ENCODE measurements at regions not wholly inside any gene's neighbourhood (a gene's known extent, or its start where the extent isn't known, plus 50 kb on each side); places are given as distances from the start of the nearest gene placed in this dataset.
"Not testable (repeated sequence)": the region's sequence is repeated elsewhere in the genome, so short reads cannot be mapped to it uniquely, and the experiment has no call there.

- no peaks in the 10 kb centered on the region for H3K27me3 ChIP-seq (ENCODE audit: control insufficient read depth, insufficient read depth, low read length)
- no peak overlapping the region for H3K9ac ChIP-seq (ENCODE audit: low read length)
- H3K4me1 ChIP-seq (ENCODE audit: control insufficient read depth, low read depth, low read length): no peaks in the 10 kb centered on the region
- no peaks in the 10 kb centered on the region for H3K36me3 ChIP-seq (ENCODE audit: control insufficient read depth, low read depth, low read length)
- H3K9me3 ChIP-seq (ENCODE audit: control insufficient read depth, low read depth, low read length): no peaks in the 10 kb centered on the region
- H3K27ac ChIP-seq (ENCODE audit: low read length): no peak overlapping the region
- H3K4me3 ChIP-seq (ENCODE audit: low read length): no peak overlapping the region
Measured at GRCh38 chr16:8047736-8048135, 542.6 kb downstream of the TMEM114 start.

GRCh38 chr16:8044796-8045195 lies 545.5 kb downstream of the TMEM114 start:
- H3K36me3 ChIP-seq (ENCODE audit: control insufficient read depth, low read depth, low read length): no peaks in the 10 kb centered on the region
- no peak overlapping the region for H3K27ac ChIP-seq (ENCODE audit: low read length)
- H3K4me1 ChIP-seq (ENCODE audit: control insufficient read depth, low read depth, low read length): no peaks in the 10 kb centered on the region
- H3K9ac ChIP-seq (ENCODE audit: low read length): no peak overlapping the region
- no peaks in the 10 kb centered on the region for H3K27me3 ChIP-seq (ENCODE audit: control insufficient read depth, insufficient read depth, low read length)
- H3K4me3 ChIP-seq (ENCODE audit: low read length): no peak overlapping the region
- H3K9me3 ChIP-seq (ENCODE audit: control insufficient read depth, low read depth, low read length): no peaks in the 10 kb centered on the region

GRCh38 chr16:8032406-8032805 lies 557.9 kb downstream of the TMEM114 start:
- Histone ChIP-seq H3K9ac (ENCODE audit: low read length) (no peak overlapping the region), H3K4me1 (ENCODE audit: control insufficient read depth, low read depth, low read length) (no peaks in the 10 kb centered on the region), H3K9me3 (ENCODE audit: control insufficient read depth, low read depth, low read length) (no peaks in the 10 kb centered on the region), H3K36me3 (ENCODE audit: control insufficient read depth, low read depth, low read length) (no peaks in the 10 kb centered on the region), H3K4me3 (ENCODE audit: low read length) (no peak overlapping the region), H3K27ac (ENCODE audit: low read length) (no peak overlapping the region), H3K27me3 (ENCODE audit: control insufficient read depth, insufficient read depth, low read length) (no peaks in the 10 kb centered on the region)

DNA sequence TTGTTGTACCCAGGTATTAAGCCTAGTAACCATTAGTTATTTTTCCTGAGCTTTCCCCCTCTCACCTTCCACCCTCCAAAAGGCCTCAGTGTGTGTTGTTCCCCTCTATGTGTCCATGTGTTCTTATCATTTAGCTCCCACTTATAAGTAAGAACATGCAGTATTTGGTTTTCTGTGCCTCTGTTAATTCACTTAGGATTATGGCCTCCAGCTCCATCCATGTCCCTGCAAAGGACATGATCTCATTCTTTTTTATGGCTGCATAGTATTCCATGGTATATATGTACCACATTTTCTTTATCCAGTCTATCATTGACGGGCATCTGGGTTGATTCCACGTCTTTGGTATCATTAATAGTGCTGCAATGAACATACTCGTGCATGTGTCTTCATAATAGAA lies 560.3 kb downstream of the TMEM114 start:
- not testable (repeated sequence) for H3K27ac ChIP-seq (ENCODE audit: low read length); H3K4me1 ChIP-seq (ENCODE audit: control insufficient read depth, low read depth, low read length); H3K4me3 ChIP-seq (ENCODE audit: low read length); H3K36me3 ChIP-seq (ENCODE audit: control insufficient read depth, low read depth, low read length); H3K27me3 ChIP-seq (ENCODE audit: control insufficient read depth, insufficient read depth, low read length); H3K9ac ChIP-seq (ENCODE audit: low read length); H3K9me3 ChIP-seq (ENCODE audit: control insufficient read depth, low read depth, low read length)

GRCh38 chr16:8026450-8026849 lies 563.9 kb downstream of the TMEM114 start:
- H3K9me3 ChIP-seq (ENCODE audit: control insufficient read depth, low read depth, low read length): no peaks in the 10 kb centered on the region
- no peak overlapping the region for H3K27ac ChIP-seq (ENCODE audit: low read length)
- H3K4me1 ChIP-seq (ENCODE audit: control insufficient read depth, low read depth, low read length): no peaks in the 10 kb centered on the region
- no peaks in the 10 kb centered on the region for H3K36me3 ChIP-seq (ENCODE audit: control insufficient read depth, low read depth, low read length)
- no peak overlapping the region for H3K4me3 ChIP-seq (ENCODE audit: low read length)
- no peak overlapping the region for H3K9ac ChIP-seq (ENCODE audit: low read length)
- no peaks in the 10 kb centered on the region for H3K27me3 ChIP-seq (ENCODE audit: control insufficient read depth, insufficient read depth, low read length)

DNA sequence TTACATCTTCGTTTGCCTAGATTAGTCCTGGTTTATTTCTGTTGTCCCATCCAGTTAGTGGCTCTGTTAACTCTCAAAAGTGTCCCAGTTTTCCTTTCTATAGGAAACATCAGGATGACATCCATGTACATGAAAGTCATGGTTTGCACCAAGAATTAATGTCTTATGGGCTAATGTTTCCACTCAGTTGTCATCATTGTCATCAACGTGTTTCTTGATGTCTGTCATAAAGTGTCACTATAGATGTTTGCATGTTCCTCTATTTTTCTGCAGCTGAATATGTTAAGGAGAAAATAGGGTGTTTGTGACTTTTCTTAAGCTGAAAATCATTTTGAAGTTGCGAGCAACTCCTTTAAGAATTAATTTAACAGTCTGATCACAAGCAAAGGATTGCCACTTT lies 567.0 kb downstream of the TMEM114 start:
- no peak overlapping the region for H3K4me3 ChIP-seq (ENCODE audit: low read length)
- no peaks in the 10 kb centered on the region for H3K9me3 ChIP-seq (ENCODE audit: control insufficient read depth, low read depth, low read length)
- H3K4me1 ChIP-seq (ENCODE audit: control insufficient read depth, low read depth, low read length): no peaks in the 10 kb centered on the region
- no peaks in the 10 kb centered on the region for H3K36me3 ChIP-seq (ENCODE audit: control insufficient read depth, low read depth, low read length)
- no peak overlapping the region for H3K27ac ChIP-seq (ENCODE audit: low read length)
- H3K9ac ChIP-seq (ENCODE audit: low read length): no peak overlapping the region
- H3K27me3 ChIP-seq (ENCODE audit: control insufficient read depth, insufficient read depth, low read length): no peaks in the 10 kb centered on the region

DNA sequence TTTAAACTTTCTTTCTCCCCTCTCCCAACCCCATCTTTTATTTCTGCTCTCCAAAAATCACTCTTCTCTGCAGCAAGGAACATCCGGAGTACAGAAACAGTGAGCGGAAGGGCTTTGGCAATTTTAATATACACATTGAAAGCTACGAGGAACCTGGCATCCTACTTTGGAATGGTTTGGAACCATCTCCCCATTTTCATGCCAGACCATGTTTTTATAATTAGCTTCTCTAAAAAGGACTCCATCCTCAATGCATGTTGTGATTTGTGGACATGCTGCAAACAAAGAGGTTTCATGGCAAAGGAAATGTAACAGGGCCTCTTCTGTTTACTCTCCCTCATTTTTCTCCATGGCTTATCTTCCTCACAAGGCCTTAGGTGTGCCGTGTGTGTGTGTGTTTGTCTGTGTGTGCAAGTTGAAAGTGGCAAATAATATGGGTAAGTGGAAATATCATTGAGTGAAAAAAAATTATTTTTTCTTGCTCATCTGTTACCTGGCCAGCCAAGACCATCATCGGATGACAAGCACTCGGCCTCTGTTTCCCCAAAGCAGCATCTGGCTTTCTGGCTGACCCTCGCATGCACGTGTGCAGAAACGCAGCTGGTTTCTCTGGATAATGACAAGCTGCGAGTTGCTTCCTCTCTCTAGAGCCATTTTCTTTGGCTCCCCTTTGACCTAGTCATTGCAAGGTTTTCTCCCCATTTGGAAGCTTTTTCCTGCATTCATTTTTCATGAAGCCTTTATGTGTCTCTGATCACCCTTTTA lies 585.0 kb downstream of the TMEM114 start:
- Histone ChIP-seq H3K4me3 (ENCODE audit: low read length) (no peak overlapping the region), H3K9ac (ENCODE audit: low read length) (no peak overlapping the region), H3K9me3 (ENCODE audit: control insufficient read depth, low read depth, low read length) (no peaks in the 10 kb centered on the region), H3K27ac (ENCODE audit: low read length) (no peak overlapping the region), H3K27me3 (ENCODE audit: control insufficient read depth, insufficient read depth, low read length) (no peaks in the 10 kb centered on the region), H3K36me3 (ENCODE audit: control insufficient read depth, low read depth, low read length) (no peaks in the 10 kb centered on the region), H3K4me1 (ENCODE audit: control insufficient read depth, low read depth, low read length) (no peaks in the 10 kb centered on the region)

DNA sequence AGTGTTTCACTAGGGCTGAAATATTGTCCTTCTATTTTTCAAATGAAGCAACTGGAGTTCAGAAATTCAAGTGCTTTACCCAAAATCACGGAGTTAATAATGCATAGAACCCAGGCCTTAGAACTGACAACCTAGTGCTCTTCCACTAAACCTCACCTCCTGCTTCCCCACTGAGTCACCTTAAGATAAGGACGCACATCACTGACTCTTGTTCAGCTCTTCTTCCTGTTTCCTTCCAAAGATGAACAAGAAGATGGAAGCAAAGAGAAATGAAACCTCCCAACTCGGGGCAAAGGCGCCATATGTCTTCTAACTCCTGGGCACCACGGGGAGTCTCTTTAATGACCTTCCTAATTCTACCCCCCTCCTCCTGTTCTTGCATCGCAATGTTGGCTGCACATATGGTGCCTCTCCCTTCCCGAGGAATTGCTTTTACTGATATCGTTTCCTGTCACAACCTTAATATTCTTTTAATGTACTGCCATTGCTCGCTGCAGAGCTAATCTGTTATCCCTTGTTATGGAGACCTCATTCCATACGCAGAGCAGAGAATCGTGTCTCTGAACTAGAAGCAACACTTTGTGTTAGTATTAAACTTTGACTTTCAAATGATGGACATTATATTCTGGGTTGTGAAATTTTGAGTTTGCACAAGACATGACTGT lies 591.4 kb downstream of the TMEM114 start:
- Histone ChIP-seq H3K4me1 (ENCODE audit: control insufficient read depth, low read depth, low read length) (no peaks in the 10 kb centered on the region), H3K9ac (ENCODE audit: low read length) (no peak overlapping the region), H3K27ac (ENCODE audit: low read length) (no peak overlapping the region), H3K9me3 (ENCODE audit: control insufficient read depth, low read depth, low read length) (no peaks in the 10 kb centered on the region), H3K4me3 (ENCODE audit: low read length) (no peak overlapping the region), H3K27me3 (ENCODE audit: control insufficient read depth, insufficient read depth, low read length) (no peaks in the 10 kb centered on the region), H3K36me3 (ENCODE audit: control insufficient read depth, low read depth, low read length) (no peaks in the 10 kb centered on the region)

DNA sequence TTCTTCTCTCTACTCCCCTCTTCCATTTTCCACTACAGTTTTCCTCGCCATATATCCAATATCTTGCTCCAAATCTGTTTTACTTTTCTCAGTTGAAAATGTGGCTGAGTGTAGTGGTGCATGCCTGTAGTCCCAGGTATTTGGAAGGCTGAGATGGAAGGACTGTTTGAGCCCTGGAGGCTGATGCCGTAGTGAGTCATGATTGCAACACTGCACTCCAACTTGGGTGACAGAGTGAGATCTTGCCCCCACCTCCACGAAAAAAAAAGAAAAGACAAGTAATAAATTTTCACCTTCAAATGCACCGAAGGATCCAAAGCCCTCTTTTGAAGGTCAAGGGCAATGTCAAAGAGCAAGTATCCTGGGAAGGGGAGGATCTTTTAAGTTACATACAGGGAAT lies 592.3 kb downstream of the TMEM114 start:
- no peak overlapping the region for H3K9ac ChIP-seq (ENCODE audit: low read length)
- H3K36me3 ChIP-seq (ENCODE audit: control insufficient read depth, low read depth, low read length): no peaks in the 10 kb centered on the region
- no peaks in the 10 kb centered on the region for H3K27me3 ChIP-seq (ENCODE audit: control insufficient read depth, insufficient read depth, low read length)
- no peak overlapping the region for H3K4me3 ChIP-seq (ENCODE audit: low read length)
- H3K27ac ChIP-seq (ENCODE audit: low read length): no peak overlapping the region
- H3K9me3 ChIP-seq (ENCODE audit: control insufficient read depth, low read depth, low read length): no peaks in the 10 kb centered on the region
- no peaks in the 10 kb centered on the region for H3K4me1 ChIP-seq (ENCODE audit: control insufficient read depth, low read depth, low read length)

- Histone ChIP-seq H3K27ac (ENCODE audit: low read length) (no peak overlapping the region), H3K9ac (ENCODE audit: low read length) (no peak overlapping the region), H3K4me3 (ENCODE audit: low read length) (no peak overlapping the region), H3K27me3 (ENCODE audit: control insufficient read depth, insufficient read depth, low read length) (no peaks in the 10 kb centered on the region), H3K36me3 (ENCODE audit: control insufficient read depth, low read depth, low read length) (no peaks in the 10 kb centered on the region), H3K9me3 (ENCODE audit: control insufficient read depth, low read depth, low read length) (no peaks in the 10 kb centered on the region), H3K4me1 (ENCODE audit: control insufficient read depth, low read depth, low read length) (no peaks in the 10 kb centered on the region)
Measured at GRCh38 chr16:7992616-7993015, 597.7 kb downstream of the TMEM114 start.

DNA sequence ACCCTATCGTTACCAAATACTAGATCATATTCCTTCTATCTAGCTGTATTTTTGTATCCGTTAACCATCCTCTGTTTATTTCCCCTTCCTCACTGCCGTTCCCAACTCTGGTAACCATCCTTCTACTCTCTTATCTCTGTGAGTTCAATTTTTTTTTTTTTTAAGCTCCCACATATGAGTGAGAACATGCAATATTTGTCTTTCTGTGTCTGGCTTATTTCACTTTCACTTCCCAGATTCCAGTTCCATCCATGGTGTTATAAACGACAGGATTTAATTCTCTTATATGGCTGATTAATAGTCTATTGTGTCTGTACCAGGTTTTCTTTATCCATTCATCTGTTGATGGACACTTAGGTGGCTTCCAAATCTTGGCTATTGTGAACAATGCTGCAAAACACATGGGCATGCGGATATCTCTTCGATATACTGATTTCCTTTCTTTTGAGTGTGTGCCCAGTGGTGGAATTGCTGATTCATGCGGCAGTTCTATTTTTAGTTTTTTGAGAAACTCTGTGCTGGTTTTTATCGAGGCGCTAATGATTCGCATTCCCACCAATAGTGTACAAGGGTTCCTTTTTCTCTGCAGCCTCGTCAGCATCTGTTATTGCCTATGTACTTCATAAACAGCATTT lies 599.6 kb downstream of the TMEM114 start:
- H3K27ac ChIP-seq (ENCODE audit: low read length): no peak overlapping the region
- no peaks in the 10 kb centered on the region for H3K4me1 ChIP-seq (ENCODE audit: control insufficient read depth, low read depth, low read length)
- H3K9ac ChIP-seq (ENCODE audit: low read length): no peak overlapping the region
- no peaks in the 10 kb centered on the region for H3K36me3 ChIP-seq (ENCODE audit: control insufficient read depth, low read depth, low read length)
- no peak overlapping the region for H3K4me3 ChIP-seq (ENCODE audit: low read length)
- no peaks in the 10 kb centered on the region for H3K27me3 ChIP-seq (ENCODE audit: control insufficient read depth, insufficient read depth, low read length)
- no peaks in the 10 kb centered on the region for H3K9me3 ChIP-seq (ENCODE audit: control insufficient read depth, low read depth, low read length)

DNA sequence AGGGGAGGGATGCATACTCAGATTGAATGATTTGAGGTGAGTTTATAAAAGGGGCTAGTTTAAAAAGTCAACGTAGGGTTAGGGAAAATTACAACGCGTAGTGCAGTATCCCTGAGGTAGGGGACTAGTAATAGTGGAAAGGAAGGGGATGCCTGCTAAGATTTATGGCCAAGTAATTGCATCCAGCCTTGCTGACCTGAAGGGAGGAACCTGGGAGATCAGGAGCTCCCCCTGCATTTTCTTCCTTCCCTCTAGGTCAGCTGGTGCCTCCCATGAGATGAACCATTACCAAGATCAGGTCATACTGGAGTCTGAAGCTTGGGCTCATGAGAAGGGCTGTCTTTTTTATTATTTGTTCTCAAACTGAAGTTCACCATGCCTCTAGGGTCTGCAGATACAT lies 606.6 kb downstream of the TMEM114 start:
- no peaks in the 10 kb centered on the region for H3K36me3 ChIP-seq (ENCODE audit: control insufficient read depth, low read depth, low read length)
- H3K27ac ChIP-seq (ENCODE audit: low read length): no peak overlapping the region
- H3K4me1 ChIP-seq (ENCODE audit: control insufficient read depth, low read depth, low read length): no peaks in the 10 kb centered on the region
- no peaks in the 10 kb centered on the region for H3K9me3 ChIP-seq (ENCODE audit: control insufficient read depth, low read depth, low read length)
- H3K27me3 ChIP-seq (ENCODE audit: control insufficient read depth, insufficient read depth, low read length): no peaks in the 10 kb centered on the region
- H3K4me3 ChIP-seq (ENCODE audit: low read length): no peak overlapping the region
- no peak overlapping the region for H3K9ac ChIP-seq (ENCODE audit: low read length)

Data from iPS-18a (cell line).